MCF 10A (cell line): ENCODE measurements at regions not wholly inside any gene's neighbourhood (a gene's known extent, or its start where the extent isn't known, plus 50 kb on each side); places are given as distances from the start of the nearest gene placed in this dataset.
A peak's percentile ranks its signal among the peaks of the same experiment; 100 is the strongest.

ENCODE experiments used
- BruUV-seq: library from RNA; stranded (reverse); fragments of 400-500 nt; replicated peaks from 2 replicates; lab custom pipeline; 2021; lab: Mats Ljungman, UMichigan
- CTCF ChIA-PET: fragments of 300-600 bp; sonication (Branson Sonifier 250); formaldehyde crosslinking; extraction: SDS; loops from one replicate; lab custom pipeline; 2021; ENCODE audit warnings: antibody characterized with exemption, inconsistent platforms; lab: Yijun Ruan, JAX
- POLR2A ChIA-PET: fragments of 300-600, 350-650 bp; sonication (Branson Sonifier 250); formaldehyde crosslinking; extraction: SDS; loops from one replicate; lab custom pipeline; 2020; ENCODE audit warnings: antibody characterized with exemption, inconsistent platforms; lab: Yijun Ruan, JAX
- DNase-seq: peaks from one replicate; pipeline ENCODE4 v3.0.0-alpha.2; 2018; ENCODE audit not compliant: unreplicated experiment
- H3K27ac Mint-ChIP-seq: one replicate; pipeline ENCODE4 v1.8.0; 2022; ENCODE audit warnings: mild to moderate bottlenecking, low read depth, mixed read lengths; ENCODE audit not compliant: unreplicated experiment
- H3K27me3 Mint-ChIP-seq: one replicate; pipeline ENCODE4 v1.8.0; 2022; ENCODE audit warnings: mixed read lengths; ENCODE audit not compliant: insufficient read depth, unreplicated experiment
- H3K36me3 Mint-ChIP-seq: one replicate; pipeline ENCODE4 v1.8.0; 2022; ENCODE audit warnings: mild to moderate bottlenecking, moderate library complexity, mixed read lengths; ENCODE audit not compliant: insufficient read depth, unreplicated experiment
- H3K4me1 Mint-ChIP-seq: one replicate; pipeline ENCODE4 v1.8.0; 2022; ENCODE audit warnings: mixed read lengths; ENCODE audit not compliant: insufficient read depth, unreplicated experiment
- H3K4me3 Mint-ChIP-seq: one replicate; pipeline ENCODE4 v1.8.0; 2022; ENCODE audit warnings: mild to moderate bottlenecking, moderate library complexity, mixed read lengths; ENCODE audit not compliant: unreplicated experiment
- H3K9me3 Mint-ChIP-seq: one replicate; pipeline ENCODE4 v1.8.0; 2022; ENCODE audit warnings: mixed read lengths; ENCODE audit not compliant: unreplicated experiment
- CTCF ChIP-seq: fragments of 200-600 bp; IDR thresholded peaks from one replicate; pipeline ENCODE4 v1.8.0; 2022; ENCODE audit warnings: antibody characterized with exemption, mild to moderate bottlenecking; ENCODE audit not compliant: unreplicated experiment
- intact Hi-C: fragments of 100-400 bp; cut with micrococcal nuclease; formaldehyde crosslinking; loops from 2 replicates; pipeline ENCODE4 v1.14.1; 2022

- intact Hi-C loops, result no loop called here
- TF ChIP-seq CTCF, result no peak
- ChIA-PET CTCF (no interaction called here), POLR2A (no interaction called here)
- H3K36me3 Mint-ChIP-seq, result peaks cover 5% of the 10 kb centered on the region
- H3K27me3 Mint-ChIP-seq, result no peaks in the 10 kb centered on the region
- no peak overlapping the region for H3K4me3 Mint-ChIP-seq
- peaks cover 4% of the 10 kb centered on the region for H3K4me1 Mint-ChIP-seq
- peaks cover 3% of the 10 kb centered on the region for H3K9me3 Mint-ChIP-seq
- no TSS peak for BruUV-seq
- no peak for DNase-seq
- H3K27ac Mint-ChIP-seq, result no peak overlapping the region
These were observed 222.5 kb upstream of the DDHD1 start for GRCh38 chr14:53375599-53375998.

- no TSS peak for BruUV-seq
- no peak for TF ChIP-seq CTCF
- no peak overlapping the region for H3K27ac Mint-ChIP-seq
- H3K4me1 Mint-ChIP-seq, result peaks cover 25% of the 10 kb centered on the region
- no peaks in the 10 kb centered on the region for H3K27me3 Mint-ChIP-seq
- intact Hi-C loops, result no loop called here
- ChIA-PET CTCF (interaction anchor here (1.1 kb wide), 1 partner anchor 980 kb away, joined by 4 read pairs; no protein-coding TSS in a partner anchor), POLR2A (interaction anchor here (0.6 to 0.8 kb wide), 2 partner anchors 38 to 104 kb away, joined by 3 to 4 read pairs; no protein-coding TSS in a partner anchor)
- peaks cover 6% of the 10 kb centered on the region for H3K9me3 Mint-ChIP-seq
- peak; percentile 10 for DNase-seq
- no peak overlapping the region for H3K4me3 Mint-ChIP-seq
- peaks cover 5% of the 10 kb centered on the region for H3K36me3 Mint-ChIP-seq
These were observed 215.6 kb upstream of the DDHD1 start for GRCh38 chr14:53368711-53369201.

- H3K9me3 Mint-ChIP-seq, result peaks cover 6% of the 10 kb centered on the region
- peaks cover 5% of the 10 kb centered on the region for H3K36me3 Mint-ChIP-seq
- H3K4me1 Mint-ChIP-seq, result peaks cover 25% of the 10 kb centered on the region
- intact Hi-C loops, result no loop called here
- POLR2A ChIA-PET, result interaction anchor here (0.6 to 0.9 kb wide), 3 partner anchors 40 to 1018 kb away, joined by 3 read pairs; no protein-coding TSS in a partner anchor
- no peak for TF ChIP-seq CTCF
- no peak overlapping the region for H3K4me3 Mint-ChIP-seq
- no peaks in the 10 kb centered on the region for H3K27me3 Mint-ChIP-seq
- DNase-seq, result no peak
- CTCF ChIA-PET, result interaction anchor here (0.6 to 1.1 kb wide), 2 partner anchors 72 to 980 kb away, joined by 3 to 4 read pairs; no protein-coding TSS in a partner anchor
- H3K27ac Mint-ChIP-seq, result peak overlapping the region; percentile 18
- no TSS peak for BruUV-seq
These were observed 214.9 kb upstream of the DDHD1 start for GRCh38 chr14:53368066-53368465.

- Mint-ChIP-seq H3K4me1 (peaks cover 25% of the 10 kb centered on the region), H3K36me3 (peaks cover 5% of the 10 kb centered on the region), H3K27me3 (no peaks in the 10 kb centered on the region), H3K4me3 (no peak overlapping the region), H3K9me3 (peaks cover 6% of the 10 kb centered on the region), H3K27ac (peak overlapping the region; percentile 18)
- no peak for TF ChIP-seq CTCF
- POLR2A ChIA-PET, result interaction anchor here (0.6 to 0.9 kb wide), 3 partner anchors 40 to 1018 kb away, joined by 3 read pairs; no protein-coding TSS in a partner anchor
- intact Hi-C loops, result no loop called here
- no peak for DNase-seq
- CTCF ChIA-PET, result interaction anchor here (1.1 kb wide), 1 partner anchor 981 kb away, joined by 4 read pairs; no protein-coding TSS in a partner anchor
- no TSS peak for BruUV-seq
These were observed 214.5 kb upstream of the DDHD1 start for GRCh38 chr14:53367644-53368026.
